HG03558 (cell line): ENCODE measurements at regions not wholly inside any gene's neighbourhood (a gene's known extent, or its start where the extent isn't known, plus 50 kb on each side); places are given as distances from the start of the nearest gene placed in this dataset.
A peak's percentile ranks its signal among the peaks of the same experiment; 100 is the strongest.
"Not testable (repeated sequence)": the region's sequence is repeated elsewhere in the genome, so short reads cannot be mapped to it uniquely, and the experiment has no call there.

Source experiments
- ATAC-seq: cut with Tn5 transposase; IDR thresholded peaks from one replicate; pipeline ENCODE4 v1.9.1; 2021; ENCODE audit warnings: moderate number of reproducible peaks; ENCODE audit not compliant: unreplicated experiment; ENCODE audit errors: extremely low read depth

GRCh38 chrX:136975684-136976470 is 57.9 kb downstream of the GPR101 start:
- no peak for ATAC-seq

GRCh38 chrX:136967966-136968365 is 65.8 kb downstream of the GPR101 start:
- ATAC-seq: no peak

DNA sequence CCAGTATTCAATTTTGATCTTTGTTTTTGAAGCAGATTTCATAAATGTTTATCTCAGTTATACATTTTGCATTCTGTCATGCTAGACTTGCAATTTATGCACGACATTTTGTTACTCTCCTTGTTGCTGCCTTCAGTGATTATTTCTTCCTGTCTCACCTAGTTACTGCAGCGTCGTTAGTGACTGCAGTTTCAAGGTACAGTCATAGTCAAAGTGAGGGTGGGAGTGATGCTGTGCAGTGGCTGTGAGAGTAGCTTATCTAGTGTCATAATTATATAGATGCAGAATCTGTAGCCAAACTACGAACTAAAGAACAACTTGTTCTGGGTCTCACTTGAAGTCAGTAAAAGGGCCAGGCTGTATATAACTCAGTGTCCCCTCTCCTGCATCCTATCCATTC is 69.8 kb downstream of the GPR101 start:
- no peak for ATAC-seq

DNA sequence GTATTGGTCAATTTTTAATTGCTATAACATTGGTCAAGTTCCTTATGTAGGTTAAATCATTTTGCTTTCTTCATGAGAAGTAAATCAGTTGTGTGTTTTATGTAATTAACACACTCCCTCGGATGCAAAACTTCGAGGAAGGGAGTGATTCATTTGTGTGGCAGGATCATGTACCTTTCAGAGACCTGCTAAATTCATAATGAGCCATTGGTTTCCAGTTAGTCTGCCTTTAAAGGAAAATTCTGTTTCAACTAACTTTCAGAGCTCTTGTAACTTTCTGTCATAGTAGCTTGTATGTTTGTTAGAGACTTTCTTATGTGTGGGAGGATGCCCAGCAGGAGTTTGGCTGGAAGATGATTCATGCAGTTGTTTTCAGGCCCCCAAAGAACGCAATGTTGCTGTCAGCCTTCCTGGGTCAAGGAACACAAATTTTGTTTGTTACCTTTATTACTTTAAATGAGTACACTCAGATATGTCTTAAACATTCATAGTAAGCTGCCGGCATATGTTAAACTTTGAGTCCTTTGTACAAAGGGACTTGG is 72.1 kb downstream of the GPR101 start:
- no peak for ATAC-seq

- no peak for ATAC-seq
Observed at GRCh38 chrX:136954930-136955329, 74.4 kb upstream of the RBMX start.

GRCh38 chrX:136953867-136954787 is 73.6 kb upstream of the RBMX start:
- peak; percentile 90 for ATAC-seq

GRCh38 chrX:136950211-136950610 is 69.7 kb upstream of the RBMX start:
- no peak for ATAC-seq

- ATAC-seq: no peak
Observed at GRCh38 chrX:136941396-136942337, 61.1 kb upstream of the RBMX start.

DNA sequence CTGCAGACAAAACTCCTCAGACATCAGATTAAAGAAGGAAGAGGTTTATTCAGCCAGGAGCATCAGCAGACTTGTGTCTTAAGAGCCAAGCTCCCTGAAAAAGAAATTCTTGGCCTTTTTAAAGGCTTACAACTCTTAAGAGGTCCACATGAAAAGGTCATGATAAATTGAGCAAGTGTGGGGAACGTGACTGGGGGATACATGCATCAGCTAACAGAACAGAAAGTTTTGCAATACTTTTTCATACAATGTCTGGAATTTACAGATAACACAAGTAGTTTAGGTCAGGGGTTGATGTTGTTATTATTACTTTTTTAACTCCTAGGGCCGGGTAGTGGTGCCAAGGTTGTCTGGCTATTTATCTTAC is 55.6 kb upstream of the RBMX start:
- ATAC-seq: no peak

- ATAC-seq: not testable (repeated sequence)
Observed at GRCh38 chrX:136935533-136936182, 55.1 kb upstream of the RBMX start.

DNA sequence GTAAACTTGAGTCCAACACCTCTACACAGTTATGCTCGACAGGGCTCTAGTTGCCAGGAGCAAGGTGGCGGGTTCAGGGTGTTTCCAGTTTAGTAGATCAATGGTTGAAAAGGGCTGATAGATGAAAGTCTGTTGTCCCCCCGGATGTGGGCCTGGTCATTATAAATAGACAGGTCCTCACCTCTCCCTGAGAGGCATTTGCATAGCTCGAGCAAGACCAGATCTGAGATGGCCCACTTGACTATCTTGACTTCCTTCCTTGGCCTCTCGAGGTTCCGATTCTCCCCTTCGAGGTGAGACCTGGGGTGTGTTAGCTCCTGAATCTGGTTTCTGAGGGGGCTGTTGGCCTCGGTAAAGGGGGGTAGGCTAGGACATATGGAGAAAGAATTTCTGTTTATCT is 54.1 kb upstream of the RBMX start:
- ATAC-seq: not testable (repeated sequence)

- no peak for ATAC-seq
Observed at GRCh38 chrX:136933611-136934145, 53.2 kb upstream of the RBMX start.

- no peak for ATAC-seq
Observed at GRCh38 chrX:136931661-136932060, 51.1 kb upstream of the RBMX start.
